ENCODE measurements at regions not wholly inside any gene's neighbourhood (a gene's known extent, or its start where the extent isn't known, plus 50 kb on each side); places are given as distances from the start of the nearest gene placed in this dataset.

DNA sequence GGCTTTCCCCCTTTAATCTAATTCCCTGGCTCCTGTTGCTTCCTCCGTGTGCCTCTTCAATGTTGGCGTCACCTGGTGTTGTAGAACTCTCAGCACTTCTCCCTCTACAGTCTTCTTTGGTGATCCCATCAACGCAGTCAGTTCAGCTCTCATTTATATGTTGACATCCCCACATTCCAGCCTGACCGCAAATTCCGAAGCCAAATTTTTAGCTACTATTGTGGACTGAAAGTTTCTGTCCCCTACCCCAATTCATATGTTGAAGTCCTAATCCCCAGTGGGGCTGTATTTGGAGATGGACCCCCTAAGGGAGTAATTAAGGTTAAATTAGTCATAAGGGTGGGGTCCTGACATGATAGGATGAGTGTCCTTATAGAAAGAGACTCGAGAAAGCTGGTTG is 210.6 kb upstream of the ADAMTSL1 start:
- Histone ChIP-seq H3K27me3 (replicated peaks; ENCODE audit: insufficient read depth) (no peaks in the 10 kb centered on the region), H3K4me3 (no peak overlapping the region), H3K4me1 (replicated peaks) (peaks cover 6% of the 10 kb centered on the region), H3K9me3 (no peaks in the 10 kb centered on the region), H3K36me3 (no peaks in the 10 kb centered on the region), H3K27ac (no peak overlapping the region)
- 94% methylated on average over 6 of the region's 6 CpGs for WGBS
- no peak for DNase-seq (ENCODE audit: low spot score)
- TF ChIP-seq POLR2A (IDR thresholded peaks at IDR 0.05) (no peak), POLR2AphosphoS5 (IDR thresholded peaks at IDR 0.05) (no peak)
- TF ChIP-seq, protein P1, sequence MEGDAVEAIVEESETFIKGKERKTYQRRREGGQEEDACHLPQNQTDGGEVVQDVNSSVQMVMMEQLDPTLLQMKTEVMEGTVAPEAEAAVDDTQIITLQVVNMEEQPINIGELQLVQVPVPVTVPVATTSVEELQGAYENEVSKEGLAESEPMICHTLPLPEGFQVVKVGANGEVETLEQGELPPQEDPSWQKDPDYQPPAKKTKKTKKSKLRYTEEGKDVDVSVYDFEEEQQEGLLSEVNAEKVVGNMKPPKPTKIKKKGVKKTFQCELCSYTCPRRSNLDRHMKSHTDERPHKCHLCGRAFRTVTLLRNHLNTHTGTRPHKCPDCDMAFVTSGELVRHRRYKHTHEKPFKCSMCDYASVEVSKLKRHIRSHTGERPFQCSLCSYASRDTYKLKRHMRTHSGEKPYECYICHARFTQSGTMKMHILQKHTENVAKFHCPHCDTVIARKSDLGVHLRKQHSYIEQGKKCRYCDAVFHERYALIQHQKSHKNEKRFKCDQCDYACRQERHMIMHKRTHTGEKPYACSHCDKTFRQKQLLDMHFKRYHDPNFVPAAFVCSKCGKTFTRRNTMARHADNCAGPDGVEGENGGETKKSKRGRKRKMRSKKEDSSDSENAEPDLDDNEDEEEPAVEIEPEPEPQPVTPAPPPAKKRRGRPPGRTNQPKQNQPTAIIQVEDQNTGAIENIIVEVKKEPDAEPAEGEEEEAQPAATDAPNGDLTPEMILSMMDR (IDR thresholded peaks at IDR 0.05): no peak
- intact Hi-C loops (cut with DNase I): no loop called here

- Histone ChIP-seq H3K27ac (no peak overlapping the region), H3K9me3 (no peaks in the 10 kb centered on the region), H3K36me3 (no peaks in the 10 kb centered on the region), H3K4me1 (replicated peaks) (no peaks in the 10 kb centered on the region), H3K4me3 (no peak overlapping the region), H3K27me3 (replicated peaks; ENCODE audit: insufficient read depth) (no peaks in the 10 kb centered on the region)
- no peak for DNase-seq (ENCODE audit: low spot score)
- intact Hi-C loops (cut with DNase I): no loop called here
- WGBS: 7% methylated on average over 1 of the region's 1 CpG
- TF ChIP-seq POLR2AphosphoS5 (IDR thresholded peaks at IDR 0.05): no peak
Measured at GRCh38 chr9:18268381-18268780, 205.6 kb upstream of the ADAMTSL1 start.

- Histone ChIP-seq H3K4me3 (no peak overlapping the region), H3K27ac (no peak overlapping the region), H3K9me3 (no peaks in the 10 kb centered on the region), H3K4me1 (replicated peaks) (no peaks in the 10 kb centered on the region), H3K27me3 (replicated peaks; ENCODE audit: insufficient read depth) (no peaks in the 10 kb centered on the region), H3K36me3 (no peaks in the 10 kb centered on the region)
- TF ChIP-seq POLR2A (IDR thresholded peaks at IDR 0.05) (no peak), POLR2AphosphoS5 (IDR thresholded peaks at IDR 0.05) (no peak)
- TF ChIP-seq, protein P1 (IDR thresholded peaks at IDR 0.05): no peak
- DNase-seq (ENCODE audit: low spot score): no peak
- intact Hi-C loops (cut with DNase I): no loop called here
Measured at GRCh38 chr9:18269561-18269960, 204.4 kb upstream of the ADAMTSL1 start.

- TF ChIP-seq, protein P1 (IDR thresholded peaks at IDR 0.05): no peak
- no peak for TF ChIP-seq POLR2AphosphoS5 (IDR thresholded peaks at IDR 0.05)
- no peak for TF ChIP-seq POLR2A (IDR thresholded peaks at IDR 0.05)
- no peaks in the 10 kb centered on the region for H3K36me3 ChIP-seq
- intact Hi-C loops (cut with DNase I): no loop called here
- no peak overlapping the region for H3K4me3 ChIP-seq
- no peaks in the 10 kb centered on the region for H3K27me3 ChIP-seq (replicated peaks; ENCODE audit: insufficient read depth)
- H3K27ac ChIP-seq: no peak overlapping the region
- DNase-seq (ENCODE audit: low spot score): no peak
- no peaks in the 10 kb centered on the region for H3K9me3 ChIP-seq
- H3K4me1 ChIP-seq (replicated peaks): no peaks in the 10 kb centered on the region
- WGBS: 15% methylated on average over 1 of the region's 1 CpG
Measured at GRCh38 chr9:18274693-18275092, 199.3 kb upstream of the ADAMTSL1 start.

GRCh38 chr9:18275313-18275990 is 198.5 kb upstream of the ADAMTSL1 start:
- Histone ChIP-seq H3K36me3 (no peaks in the 10 kb centered on the region), H3K4me3 (no peak overlapping the region), H3K27ac (no peak overlapping the region), H3K27me3 (replicated peaks; ENCODE audit: insufficient read depth) (no peaks in the 10 kb centered on the region), H3K4me1 (replicated peaks) (no peaks in the 10 kb centered on the region), H3K9me3 (no peaks in the 10 kb centered on the region)
- WGBS: 94% methylated on average over 3 of the region's 3 CpGs
- intact Hi-C loops (cut with DNase I): no loop called here
- no peak for DNase-seq (ENCODE audit: low spot score)
- TF ChIP-seq POLR2AphosphoS5 (IDR thresholded peaks at IDR 0.05): no peak
- TF ChIP-seq POLR2A (IDR thresholded peaks at IDR 0.05): no peak
- TF ChIP-seq, protein P1 (IDR thresholded peaks at IDR 0.05): no peak

All from prostate gland (tissue), 2 donors.